ENCODE measurements at regions not wholly inside any gene's neighbourhood (a gene's known extent, or its start where the extent isn't known, plus 50 kb on each side); places are given as distances from the start of the nearest gene placed in this dataset.

DNA sequence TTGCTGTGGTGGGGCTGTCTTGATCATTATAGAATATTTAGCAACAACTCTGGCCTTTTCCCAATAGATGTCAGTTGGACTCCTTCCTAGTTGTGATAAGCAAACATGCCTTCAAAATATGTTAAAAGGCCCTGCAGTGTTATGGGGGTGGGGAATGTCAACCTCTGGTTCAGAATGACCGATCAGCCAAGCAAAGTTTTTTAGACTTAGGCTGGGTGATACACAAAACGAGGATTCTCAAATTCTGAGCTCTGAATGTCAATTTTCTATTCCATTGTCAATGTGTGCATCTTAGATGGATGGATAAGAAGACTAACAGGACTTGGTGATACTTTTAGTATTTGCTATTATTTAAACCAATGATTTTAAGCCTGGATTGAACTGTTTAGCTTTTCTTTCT is 940.0 kb upstream of the GRIA3 start:
- TF ChIP-seq TAF1 (IDR thresholded peaks at IDR 0.05; ENCODE audit: borderline replicate concordance, insufficient read depth, low read length): no peak
- TF ChIP-seq POLR2AphosphoS5 (IDR thresholded peaks at IDR 0.05; ENCODE audit: low read depth, low read length): no peak
- no peak for TF ChIP-seq REST (IDR thresholded peaks at IDR 0.05; ENCODE audit: insufficient read depth in 1 of 2, low read depth in 2 of 2, low read length in 2 of 2)

All from PFSK-1 (cell line).